HL-60 (cell line): ENCODE measurements at regions not wholly inside any gene's neighbourhood (a gene's known extent, or its start where the extent isn't known, plus 50 kb on each side); places are given as distances from the start of the nearest gene placed in this dataset. TPM values are rescaled to one million over a fixed set of nuclear protein-coding genes. Genes with fewer than 3 reads are reported as not detected.

Source experiments
- DNase-seq, 2 experiments: peaks; one replicate each; pipeline ENCODE4 v3.0.0-alpha.2; 2010 to 2020; ENCODE audit warnings: low read depth in 1 of 2, low spot score in 1 of 2
- H3K27ac ChIP-seq: fragments of 250-450 bp; sonication (Bioruptor Pico); replicated peaks from 2 replicates; pipeline ENCODE4 v1.5.1; 2020; ENCODE audit warnings: mild to moderate bottlenecking, moderate library complexity
- H3K27me3 ChIP-seq: fragments of 250-450 bp; sonication (Bioruptor Pico); 2 replicates; pipeline ENCODE4 v1.5.1; 2021; ENCODE audit warnings: mild to moderate bottlenecking, moderate library complexity; ENCODE audit not compliant: insufficient read depth, poor library complexity, severe bottlenecking
- H3K4me3 ChIP-seq: replicated peaks from 2 replicates; pipeline ENCODE4 v1.5.1; 2011; ENCODE audit warnings: mild to moderate bottlenecking, control low read depth, low read length; ENCODE audit not compliant: insufficient read depth
- GABPA ChIP-seq: IDR thresholded peaks from 2 replicates; pipeline ENCODE4 v1.6.1; 2012; ENCODE audit warnings: low read depth
- POLR2AphosphoS5 ChIP-seq: IDR thresholded peaks from 2 replicates; pipeline ENCODE4 v1.6.1; 2012; ENCODE audit warnings: low read depth
- REST ChIP-seq: IDR thresholded peaks from 2 replicates; pipeline ENCODE4 v1.6.1; 2012; ENCODE audit warnings: low read depth; ENCODE audit not compliant: insufficient replicate concordance
- SPI1 ChIP-seq: IDR thresholded peaks from 2 replicates; pipeline ENCODE4 v1.6.1; 2012; ENCODE audit warnings: low read depth, mild to moderate bottlenecking, borderline replicate concordance
- microRNA-seq: library from miRNA; unstranded; fragments of <30 nt; microRNA quantifications from one replicate; pipeline ENCODE4, GENCODE V29; 2018
- TF ChIP-seq, protein P1 (sequence below): IDR thresholded peaks from one replicate; pipeline ENCODE4 v1.5.1; 2011; ENCODE audit warnings: low read length, control low read depth, inconsistent platforms; ENCODE audit not compliant: insufficient read depth

DNA sequence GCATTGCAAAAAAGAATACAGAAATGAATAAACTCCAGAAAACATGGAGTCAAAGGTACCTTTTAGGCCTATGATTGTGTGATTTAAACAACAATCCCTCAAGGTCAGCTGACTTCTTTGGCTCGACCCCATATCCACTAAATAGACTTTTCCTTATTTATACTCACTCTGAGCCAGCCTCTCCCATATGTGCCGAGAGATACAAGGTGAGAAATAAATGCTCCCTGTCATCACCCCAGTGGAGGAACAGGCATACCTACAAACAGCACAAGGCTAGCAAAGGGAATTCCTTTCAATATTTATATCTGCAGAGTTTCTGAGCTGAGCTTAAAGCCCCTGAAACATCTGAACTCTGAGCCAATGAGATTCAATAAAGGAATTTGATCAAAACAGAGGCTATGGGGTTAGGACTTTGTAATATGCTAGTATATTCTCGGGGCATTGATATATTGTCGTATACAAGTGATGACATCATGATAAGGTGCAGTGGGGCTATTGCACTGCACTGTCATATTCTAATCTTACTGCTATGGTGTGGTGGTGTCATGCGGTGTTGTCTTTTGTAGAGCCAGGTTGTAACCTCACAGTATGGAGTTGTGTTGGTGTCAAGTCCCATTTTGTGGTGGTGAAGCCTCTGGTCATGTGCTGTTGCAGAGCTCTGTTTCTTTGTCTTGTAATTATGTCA is 56.0 kb upstream of the GALNT18 start:
- Histone ChIP-seq H3K27ac (no peak overlapping the region), H3K4me3 (no peak overlapping the region), H3K27me3 (no peaks in the 10 kb centered on the region)
- no peak for DNase-seq
- TF ChIP-seq POLR2AphosphoS5 (no peak), GABPA (no peak), SPI1 (no peak), REST (no peak)
- TF ChIP-seq, protein P1, sequence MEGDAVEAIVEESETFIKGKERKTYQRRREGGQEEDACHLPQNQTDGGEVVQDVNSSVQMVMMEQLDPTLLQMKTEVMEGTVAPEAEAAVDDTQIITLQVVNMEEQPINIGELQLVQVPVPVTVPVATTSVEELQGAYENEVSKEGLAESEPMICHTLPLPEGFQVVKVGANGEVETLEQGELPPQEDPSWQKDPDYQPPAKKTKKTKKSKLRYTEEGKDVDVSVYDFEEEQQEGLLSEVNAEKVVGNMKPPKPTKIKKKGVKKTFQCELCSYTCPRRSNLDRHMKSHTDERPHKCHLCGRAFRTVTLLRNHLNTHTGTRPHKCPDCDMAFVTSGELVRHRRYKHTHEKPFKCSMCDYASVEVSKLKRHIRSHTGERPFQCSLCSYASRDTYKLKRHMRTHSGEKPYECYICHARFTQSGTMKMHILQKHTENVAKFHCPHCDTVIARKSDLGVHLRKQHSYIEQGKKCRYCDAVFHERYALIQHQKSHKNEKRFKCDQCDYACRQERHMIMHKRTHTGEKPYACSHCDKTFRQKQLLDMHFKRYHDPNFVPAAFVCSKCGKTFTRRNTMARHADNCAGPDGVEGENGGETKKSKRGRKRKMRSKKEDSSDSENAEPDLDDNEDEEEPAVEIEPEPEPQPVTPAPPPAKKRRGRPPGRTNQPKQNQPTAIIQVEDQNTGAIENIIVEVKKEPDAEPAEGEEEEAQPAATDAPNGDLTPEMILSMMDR, result no peak

DNA sequence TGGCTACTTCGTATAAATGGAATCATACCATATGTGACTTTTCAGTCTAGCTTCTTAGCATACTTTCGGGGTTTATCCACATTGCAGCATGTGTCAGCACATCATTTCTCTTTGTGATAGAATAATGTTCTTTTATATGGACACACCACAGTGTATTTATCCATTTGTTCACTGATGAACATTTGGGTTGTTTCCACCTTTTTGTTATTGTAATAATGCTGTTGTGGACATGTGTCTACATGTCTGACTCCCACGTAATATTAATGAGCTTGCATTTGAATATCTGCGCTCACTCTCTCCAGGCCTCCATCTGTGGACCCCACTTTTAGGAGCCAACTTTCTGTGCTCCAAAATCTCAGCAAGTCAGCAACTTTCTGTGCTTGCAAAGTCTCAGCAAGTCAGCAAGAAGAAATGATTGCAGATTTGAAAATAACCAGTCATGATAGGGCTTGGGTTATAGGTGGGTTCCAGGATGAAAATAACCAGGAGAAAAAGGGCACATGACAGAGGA is 53.9 kb upstream of the GALNT18 start:
- no peak for DNase-seq
- Histone ChIP-seq H3K27me3 (peaks cover 2% of the 10 kb centered on the region), H3K4me3 (no peak overlapping the region), H3K27ac (no peak overlapping the region)
- no peak for TF ChIP-seq GABPA
- TF ChIP-seq SPI1, result no peak
- TF ChIP-seq POLR2AphosphoS5, result no peak

GRCh38 chr11:11672789-11673188 is 51.0 kb upstream of the GALNT18 start:
- TF ChIP-seq SPI1 (no peak), REST (no peak), GABPA (no peak), POLR2AphosphoS5 (no peak)
- TF ChIP-seq, protein P1, result no peak
- Histone ChIP-seq H3K4me3 (no peak overlapping the region), H3K27me3 (peaks cover 2% of the 10 kb centered on the region), H3K27ac (no peak overlapping the region)
- no peak for DNase-seq

DNA sequence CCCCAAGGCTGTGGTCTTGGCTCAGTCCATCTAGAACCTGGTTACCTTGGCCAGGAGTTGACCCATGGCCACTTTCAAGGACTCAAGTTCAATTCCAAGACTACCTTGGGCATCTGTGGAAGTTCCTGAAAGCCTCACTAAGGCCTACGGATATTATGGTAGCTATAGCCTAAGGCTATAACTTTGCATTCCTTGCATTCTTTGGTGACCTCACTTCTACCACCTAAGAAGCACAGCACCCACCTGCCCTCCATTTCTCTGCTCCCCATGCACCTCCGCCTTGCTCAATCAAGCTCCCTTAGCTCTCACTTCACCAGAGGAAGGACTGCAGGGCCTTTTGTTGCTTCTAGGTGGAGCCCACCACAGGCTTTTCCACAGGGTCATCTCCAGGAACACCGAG is 50.3 kb upstream of the GALNT18 start:
- Histone ChIP-seq H3K27me3 (peaks cover 2% of the 10 kb centered on the region), H3K27ac (no peak overlapping the region), H3K4me3 (no peak overlapping the region)
- no peak for TF ChIP-seq GABPA
- no peak for DNase-seq

Small RNAs in the stretch of these regions (microRNA-seq; reads per million reads assigned to microRNA genes)
- gene MIR8070, result not detected
